ENCODE measurements at regions not wholly inside any gene's neighbourhood (a gene's known extent, or its start where the extent isn't known, plus 50 kb on each side); places are given as distances from the start of the nearest gene placed in this dataset.

- no peak overlapping the region for H3K4me3 ChIP-seq (ENCODE audit: control insufficient read depth, low read depth, low read length)
- no peak for TF ChIP-seq CTCF (conservative IDR thresholded peaks at IDR 0.05; ENCODE audit: control insufficient read depth, insufficient read depth, low read depth, low read length)
- DNase-seq (ENCODE audit: low read depth), result no peak
These were observed 246.2 kb upstream of the GRIP1 start for GRCh38 chr12:66925083-66925482.

GRCh38 chr12:66929121-66929520 is 250.2 kb upstream of the GRIP1 start:
- DNase-seq (ENCODE audit: low read depth), result no peak
- no peak overlapping the region for H3K4me3 ChIP-seq (ENCODE audit: control insufficient read depth, low read depth, low read length)
- TF ChIP-seq CTCF (conservative IDR thresholded peaks at IDR 0.05; ENCODE audit: control insufficient read depth, insufficient read depth, low read depth, low read length), result no peak

- no peak for TF ChIP-seq CTCF (conservative IDR thresholded peaks at IDR 0.05; ENCODE audit: control insufficient read depth, insufficient read depth, low read depth, low read length)
- H3K4me3 ChIP-seq (ENCODE audit: control insufficient read depth, low read depth, low read length), result no peak overlapping the region
- DNase-seq (ENCODE audit: low read depth), result no peak
These were observed 252.2 kb upstream of the GRIP1 start for GRCh38 chr12:66931091-66931490.

- TF ChIP-seq CTCF (conservative IDR thresholded peaks at IDR 0.05; ENCODE audit: control insufficient read depth, insufficient read depth, low read depth, low read length), result no peak
- no peak for DNase-seq (ENCODE audit: low read depth)
- H3K4me3 ChIP-seq (ENCODE audit: control insufficient read depth, low read depth, low read length), result no peak overlapping the region
These were observed 253.2 kb upstream of the GRIP1 start for GRCh38 chr12:66932126-66932525.

GRCh38 chr12:66934302-66935062 is 255.6 kb upstream of the GRIP1 start:
- no peak for TF ChIP-seq CTCF (conservative IDR thresholded peaks at IDR 0.05; ENCODE audit: control insufficient read depth, insufficient read depth, low read depth, low read length)
- no peak for DNase-seq (ENCODE audit: low read depth)
- H3K4me3 ChIP-seq (ENCODE audit: control insufficient read depth, low read depth, low read length), result no peak overlapping the region

- TF ChIP-seq CTCF (conservative IDR thresholded peaks at IDR 0.05; ENCODE audit: control insufficient read depth, insufficient read depth, low read depth, low read length), result no peak
- DNase-seq (ENCODE audit: low read depth), result no peak
- H3K4me3 ChIP-seq (ENCODE audit: control insufficient read depth, low read depth, low read length), result no peak overlapping the region
These were observed 262.3 kb upstream of the GRIP1 start for GRCh38 chr12:66941150-66941549.

Measured in fibroblast of mammary gland (primary cell).